Mucosa of descending colon (tissue), 3 donors: ENCODE measurements at regions not wholly inside any gene's neighbourhood (a gene's known extent, or its start where the extent isn't known, plus 50 kb on each side); places are given as distances from the start of the nearest gene placed in this dataset.

Source experiments
- ATAC-seq: fragments of 200-7000 bp; cut with Tn5 transposase; one replicate; pipeline ENCODE4 v1.9.1; 2020; ENCODE audit warnings: mild to moderate bottlenecking, moderate library complexity
- DNase-seq, 3 donors: peaks; one replicate each; pipeline ENCODE4 v3.0.0-alpha.2; 2020
- H3K36me3 ChIP-seq: fragments of 200-600 bp; one replicate; pipeline ENCODE4 v1.8.0; 2021; ENCODE audit warnings: low read depth, mild to moderate bottlenecking
- H3K4me1 ChIP-seq: fragments of 200-600 bp; one replicate; pipeline ENCODE4 v1.8.0; 2021; ENCODE audit warnings: low read depth, mild to moderate bottlenecking
- H3K4me3 ChIP-seq: fragments of 200-600 bp; one replicate; pipeline ENCODE4 v1.8.0; 2021; ENCODE audit warnings: mild to moderate bottlenecking
- H3K9me3 ChIP-seq: fragments of 200-600 bp; one replicate; pipeline ENCODE4 v1.8.0; 2021; ENCODE audit warnings: mild to moderate bottlenecking
- CTCF ChIP-seq: fragments of 200-600 bp; IDR thresholded peaks from one replicate; pipeline ENCODE4 v1.8.0; 2022; ENCODE audit warnings: antibody characterized with exemption, mild to moderate bottlenecking
- intact Hi-C, 2 donors: fragments of 100-400 bp; cut with DNase I in 1 of 2; cut with micrococcal nuclease in 1 of 2; formaldehyde crosslinking; loops; one replicate each; pipeline versions ENCODE4 v1.11.0 to v1.11.1; 2022; cut with DNase I, micrococcal nuclease
- donor health status: DM: no; HTN: no; CAD: no; lungs with moderate emphysema.
- donor health status: DM: no; HTN: no; CAD: no.
- donor health status: DM: no; HTN: yes; CAD: no.

GRCh38 chr4:110309675-110310074 is 111.3 kb upstream of the ELOVL6 start:
- ATAC-seq (no peak), DNase-seq (no peak)
- TF ChIP-seq CTCF, result no peak
- Histone ChIP-seq H3K4me3 (no peak overlapping the region), H3K36me3 (no peaks in the 10 kb centered on the region), H3K4me1 (no peaks in the 10 kb centered on the region), H3K9me3 (no peaks in the 10 kb centered on the region)
- intact Hi-C loops, result loop anchor here in 1 of 2 donors (10.0 kb wide), 1 partner anchor 205 kb away; no protein-coding TSS in a partner anchor

- no peaks in the 10 kb centered on the region for H3K9me3 ChIP-seq
- DNase-seq, result no peak
- intact Hi-C loops, result no loop called here
- TF ChIP-seq CTCF, result no peak
- no peak overlapping the region for H3K4me3 ChIP-seq
- no peaks in the 10 kb centered on the region for H3K4me1 ChIP-seq
- H3K36me3 ChIP-seq, result no peaks in the 10 kb centered on the region
- ATAC-seq, result no peak
Observed at GRCh38 chr4:110306303-110306702, 107.9 kb upstream of the ELOVL6 start.

- Histone ChIP-seq H3K9me3 (no peaks in the 10 kb centered on the region), H3K4me3 (no peak overlapping the region), H3K4me1 (no peaks in the 10 kb centered on the region), H3K36me3 (no peaks in the 10 kb centered on the region)
- ATAC-seq (no peak), DNase-seq (no peak)
- no peak for TF ChIP-seq CTCF
- intact Hi-C loops, result no loop called here
Observed at GRCh38 chr4:110305455-110305854, 107.0 kb upstream of the ELOVL6 start.

- Histone ChIP-seq H3K9me3 (no peaks in the 10 kb centered on the region), H3K4me3 (no peak overlapping the region), H3K36me3 (no peaks in the 10 kb centered on the region), H3K4me1 (no peaks in the 10 kb centered on the region)
- ATAC-seq (no peak), DNase-seq (no peak)
- intact Hi-C loops, result no loop called here
- TF ChIP-seq CTCF, result no peak
Observed at GRCh38 chr4:110296892-110297291, 98.5 kb upstream of the ELOVL6 start.

GRCh38 chr4:110294165-110294564 is 95.8 kb upstream of the ELOVL6 start:
- DNase-seq (no peak), ATAC-seq (no peak)
- Histone ChIP-seq H3K4me1 (no peaks in the 10 kb centered on the region), H3K36me3 (no peaks in the 10 kb centered on the region), H3K9me3 (no peaks in the 10 kb centered on the region), H3K4me3 (no peak overlapping the region)
- intact Hi-C loops, result no loop called here
- TF ChIP-seq CTCF, result no peak
